Neutrophil (primary cell): ENCODE measurements at regions not wholly inside any gene's neighbourhood (a gene's known extent, or its start where the extent isn't known, plus 50 kb on each side); places are given as distances from the start of the nearest gene placed in this dataset.

Experiments used
- H3K27ac ChIP-seq: fragments of 200-600 bp; sonication (generic); 2 replicates; pipeline ENCODE4 v1.5.1; 2016; ENCODE audit warnings: mild to moderate bottlenecking, moderate library complexity
- H3K27me3 ChIP-seq: fragments of 200-600 bp; sonication (generic); 2 replicates; pipeline ENCODE4 v1.6.0; 2016; ENCODE audit warnings: mild to moderate bottlenecking
- H3K36me3 ChIP-seq: fragments of 200-600 bp; sonication (generic); 2 replicates; pipeline ENCODE4 v1.5.1; 2017
- H3K4me1 ChIP-seq, 2 experiments: fragments of 200-600 bp in 1 of 2; sonication (generic) in 1 of 2; 1 replicate in 1 of 2; 2 replicates in 1 of 2; pipeline versions ENCODE4 v1.5.1 to v1.6.1; 2013 to 2016; ENCODE audit warnings: low read depth in 1 of 2, low read length in 1 of 2, mild to moderate bottlenecking in 1 of 2, moderate library complexity in 1 of 2; ENCODE audit not compliant: control insufficient read depth in 1 of 2, insufficient read depth in 1 of 2
- H3K4me3 ChIP-seq, 2 experiments: fragments of 200-600 bp in 1 of 2; sonication (generic) in 1 of 2; 1 replicate in 1 of 2; 2 replicates in 1 of 2; pipeline ENCODE4 v1.5.1; 2013 to 2016; ENCODE audit warnings: low read depth in 1 of 2, low read length in 1 of 2, mild to moderate bottlenecking in 1 of 2, moderate library complexity in 1 of 2
- H3K9me3 ChIP-seq: fragments of 200-600 bp; sonication (generic); 2 replicates; pipeline ENCODE4 v1.5.1; 2016
- CTCF ChIP-seq: fragments of 200-600 bp; sonication (generic); IDR thresholded peaks from 2 replicates; pipeline ENCODE4 v1.5.1; 2016; ENCODE audit warnings: antibody characterized with exemption

DNA sequence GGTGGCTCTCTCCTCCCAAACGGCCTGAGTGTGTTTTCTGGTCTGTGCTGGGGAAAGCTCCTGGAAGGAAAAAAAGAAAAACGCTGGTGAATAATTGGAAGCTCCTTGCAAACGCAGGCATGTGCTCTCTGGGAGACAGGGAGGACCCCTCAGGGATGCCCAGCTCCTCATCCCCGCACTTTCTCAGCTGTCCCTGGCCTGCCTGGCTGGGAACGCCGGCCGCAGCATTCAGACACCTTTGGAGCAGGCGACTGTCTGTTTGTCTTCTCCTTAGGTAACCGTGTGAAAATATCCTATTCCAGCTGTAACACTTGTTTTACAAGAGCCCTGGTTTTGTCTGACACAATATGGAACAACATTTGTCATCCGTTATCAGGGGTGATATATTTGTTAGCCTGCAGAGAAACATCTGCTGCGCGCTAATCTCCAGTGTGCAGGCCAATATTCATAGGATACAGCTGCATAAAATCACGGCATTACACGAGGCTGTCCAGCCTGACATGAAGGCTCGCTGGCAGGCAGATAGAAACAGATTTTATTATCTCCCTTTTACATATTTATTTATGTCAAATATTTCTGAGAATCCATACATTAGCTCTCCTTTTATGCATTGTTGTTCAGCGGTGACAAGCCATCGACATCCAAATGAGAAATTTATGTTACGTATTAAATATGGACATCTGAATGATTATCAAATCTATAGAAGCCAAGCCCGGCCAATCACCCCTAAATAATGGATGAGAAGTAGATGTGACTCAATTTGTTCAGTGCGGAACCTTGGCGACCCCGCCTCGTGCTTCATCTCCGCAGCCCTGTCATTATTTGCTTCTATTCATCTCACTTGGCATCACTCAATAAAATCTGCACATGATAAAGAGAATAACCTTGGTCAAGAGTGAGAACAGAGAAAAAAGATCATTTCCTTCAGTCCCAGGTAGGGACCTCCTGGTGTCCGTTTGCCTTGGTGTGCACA lies 675.1 kb upstream of the SALL3 start:
- H3K27me3 ChIP-seq, result peaks cover 3% of the 10 kb centered on the region
- no peak overlapping the region for H3K4me3 ChIP-seq
- TF ChIP-seq CTCF, result no peak
- no peak overlapping the region for H3K27ac ChIP-seq
- H3K4me1 ChIP-seq, result no peaks in the 10 kb centered on the region
- no peaks in the 10 kb centered on the region for H3K36me3 ChIP-seq
- no peaks in the 10 kb centered on the region for H3K9me3 ChIP-seq

DNA sequence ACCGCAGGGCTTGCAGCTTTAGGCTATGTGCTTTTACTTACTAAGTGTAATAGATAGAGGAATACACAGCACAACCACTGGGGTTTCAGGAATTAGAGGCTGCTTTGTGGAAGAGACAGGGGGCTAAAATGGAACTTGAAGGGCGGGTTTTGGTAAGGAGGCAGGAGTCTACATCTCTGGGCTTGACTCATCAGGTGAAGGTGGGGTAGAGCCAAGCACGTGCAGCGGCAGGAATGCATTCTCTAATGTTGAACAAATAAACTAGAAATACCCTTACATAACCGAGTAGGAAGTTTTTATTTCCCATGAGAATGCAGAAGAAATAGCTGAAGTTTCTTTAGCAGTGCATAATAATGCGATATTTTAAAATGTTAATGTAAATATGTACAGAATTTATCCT lies 673.8 kb upstream of the SALL3 start:
- Histone ChIP-seq H3K27ac (no peak overlapping the region), H3K4me3 (no peak overlapping the region), H3K36me3 (no peaks in the 10 kb centered on the region), H3K9me3 (no peaks in the 10 kb centered on the region), H3K4me1 (no peaks in the 10 kb centered on the region), H3K27me3 (peaks cover 3% of the 10 kb centered on the region)
- no peak for TF ChIP-seq CTCF

DNA sequence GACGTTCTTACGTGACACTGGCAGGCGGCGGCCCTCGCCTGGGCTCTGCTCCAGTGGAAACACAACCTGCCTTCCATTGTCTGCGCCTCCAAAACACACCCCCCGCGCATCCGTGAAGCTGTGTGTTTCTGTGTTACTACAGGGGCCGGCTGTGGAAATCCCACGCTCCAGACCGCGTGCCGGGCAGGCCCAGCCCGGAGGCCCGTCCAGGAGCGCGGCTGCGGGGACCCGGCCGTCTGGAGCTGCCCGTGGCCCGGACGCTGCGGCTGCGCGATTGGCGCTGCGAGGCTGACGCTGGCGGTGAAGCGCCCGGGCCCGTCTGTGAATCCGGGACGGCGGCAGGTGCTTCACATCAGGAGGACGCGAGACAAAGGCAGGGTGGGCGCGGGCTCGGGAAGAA lies 670.3 kb upstream of the SALL3 start:
- H3K27ac ChIP-seq, result no peak overlapping the region
- no peaks in the 10 kb centered on the region for H3K36me3 ChIP-seq
- no peak for TF ChIP-seq CTCF

GRCh38 chr18:78309924-78310323 lies 669.7 kb upstream of the SALL3 start:
- Histone ChIP-seq H3K36me3 (no peaks in the 10 kb centered on the region), H3K4me1 (no peaks in the 10 kb centered on the region), H3K4me3 (no peak overlapping the region), H3K27me3 (peaks cover 3% of the 10 kb centered on the region), H3K9me3 (no peaks in the 10 kb centered on the region), H3K27ac (no peak overlapping the region)
- TF ChIP-seq CTCF, result no peak

More for the DNA sequence above, 670.3 kb upstream of the SALL3 start:
- H3K4me3 ChIP-seq, result no peak overlapping the region
- no peaks in the 10 kb centered on the region for H3K9me3 ChIP-seq
- H3K4me1 ChIP-seq, result no peaks in the 10 kb centered on the region
- H3K27me3 ChIP-seq, result peaks cover 3% of the 10 kb centered on the region

DNA sequence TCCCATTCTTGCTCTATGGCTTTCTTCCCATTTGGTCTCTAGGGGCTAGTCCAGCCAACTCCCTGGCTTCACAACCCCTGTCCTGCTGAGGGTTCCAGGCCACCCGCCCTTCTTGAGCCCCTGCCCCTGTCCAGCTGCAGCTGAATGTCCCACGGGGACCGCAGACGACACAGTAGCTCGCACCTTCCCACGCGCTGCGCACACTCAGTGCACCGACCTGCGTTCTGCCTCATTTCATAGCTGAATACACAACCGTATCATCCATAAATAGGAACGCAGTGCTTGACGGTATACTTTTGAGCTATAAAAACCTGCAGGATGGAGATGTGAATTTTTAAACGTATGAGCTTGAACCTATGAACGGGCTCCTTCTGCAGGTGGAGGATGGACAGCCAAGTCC lies 660.4 kb upstream of the SALL3 start:
- no peaks in the 10 kb centered on the region for H3K36me3 ChIP-seq
- no peaks in the 10 kb centered on the region for H3K9me3 ChIP-seq
- H3K27ac ChIP-seq, result no peak overlapping the region
- H3K27me3 ChIP-seq, result no peaks in the 10 kb centered on the region
- no peak overlapping the region for H3K4me3 ChIP-seq
- no peak for TF ChIP-seq CTCF
- H3K4me1 ChIP-seq, result no peaks in the 10 kb centered on the region
